Stimulated activated CD4-positive, alpha-beta T cell treated with anti-CD3 and anti-CD28 coated beads, Interleukin-15, amount 100 ng/mL, for 48 hours (primary cell): ENCODE measurements at regions not wholly inside any gene's neighbourhood (a gene's known extent, or its start where the extent isn't known, plus 50 kb on each side); places are given as distances from the start of the nearest gene placed in this dataset.
"Not testable (repeated sequence)": the region's sequence is repeated elsewhere in the genome, so short reads cannot be mapped to it uniquely, and the experiment has no call there.

Source experiments
- DNase-seq, 2 donors: peaks; one replicate each; pipeline ENCODE4 v3.0.0-alpha.2; 2020; ENCODE audit warnings: low read depth in 2 of 2

GRCh38 chr20:29533566-29534177, 1723.8 kb upstream of the DEFB115 start:
- DNase-seq = not testable (repeated sequence)

GRCh38 chr20:29566901-29567635, 1690.4 kb upstream of the DEFB115 start:
- DNase-seq = not testable (repeated sequence)

GRCh38 chr20:29567671-29568070, 1689.8 kb upstream of the DEFB115 start:
- DNase-seq = not testable (repeated sequence)

GRCh38 chr20:29570126-29570525, 1687.3 kb upstream of the DEFB115 start:
- DNase-seq = not testable (repeated sequence)

- DNase-seq = not testable (repeated sequence)
Observed at GRCh38 chr20:29589530-29589929, 1667.9 kb upstream of the DEFB115 start.

GRCh38 chr20:29604163-29604562, 1653.3 kb upstream of the DEFB115 start:
- not testable (repeated sequence) for DNase-seq

GRCh38 chr20:29606171-29606570, 1651.3 kb upstream of the DEFB115 start:
- DNase-seq = not testable (repeated sequence)

GRCh38 chr20:29629395-29629794, 1628.1 kb upstream of the DEFB115 start:
- not testable (repeated sequence) for DNase-seq
